ENCODE measurements at regions not wholly inside any gene's neighbourhood (a gene's known extent, or its start where the extent isn't known, plus 50 kb on each side); places are given as distances from the start of the nearest gene placed in this dataset.

DNA sequence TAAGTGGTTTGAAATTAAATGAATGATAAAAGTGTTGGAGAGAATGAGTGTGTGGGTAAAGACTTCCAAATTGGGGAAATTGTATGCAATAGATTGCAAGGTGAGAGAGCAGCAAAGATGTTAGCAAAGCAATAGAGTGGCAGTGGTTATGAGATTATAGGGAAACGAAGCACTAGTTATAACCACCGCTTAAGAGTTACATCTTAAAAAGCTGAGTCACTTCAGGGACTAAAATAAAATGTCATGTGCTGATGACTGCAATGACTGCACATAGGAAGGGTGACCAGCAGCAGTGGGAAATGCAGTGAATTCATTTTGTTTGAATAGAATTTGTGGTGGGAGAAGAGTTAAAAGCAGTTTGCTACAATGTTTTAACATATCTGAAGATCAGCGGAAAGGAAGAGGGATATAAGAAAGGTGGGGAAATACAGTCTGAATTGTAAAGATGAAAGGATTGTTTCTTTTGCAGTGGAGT is 127.3 kb downstream of the RAP2B start:
- TF ChIP-seq POLR2AphosphoS5 (IDR thresholded peaks at IDR 0.05) (no peak), POLR2A (IDR thresholded peaks at IDR 0.05) (no peak), CTCF (IDR thresholded peaks at IDR 0.05) (no peak)

Measured in suprapubic skin (tissue), 4 donors.